Stimulated activated CD8-positive, alpha-beta memory T cell treated with anti-CD3 and anti-CD28 coated beads, Interleukin-4, amount 100 ng/mL, for 4 hours (primary cell): ENCODE measurements at regions not wholly inside any gene's neighbourhood (a gene's known extent, or its start where the extent isn't known, plus 50 kb on each side); places are given as distances from the start of the nearest gene placed in this dataset.
"Not testable (repeated sequence)": the region's sequence is repeated elsewhere in the genome, so short reads cannot be mapped to it uniquely, and the experiment has no call there.

Source experiments
- DNase-seq, 2 donors: peaks; one replicate each; pipeline ENCODE4 v3.0.0-alpha.2; 2020; ENCODE audit warnings: low read depth in 2 of 2, low spot score in 1 of 2

GRCh38 chr19:28463493-28464053, 749.4 kb downstream of the UQCRFS1 start:
- no peak for DNase-seq

- no peak for DNase-seq
These were observed 755.3 kb downstream of the UQCRFS1 start for GRCh38 chr19:28457620-28458019.

- DNase-seq, result no peak
These were observed 756.1 kb downstream of the UQCRFS1 start for GRCh38 chr19:28456708-28457320.

DNA sequence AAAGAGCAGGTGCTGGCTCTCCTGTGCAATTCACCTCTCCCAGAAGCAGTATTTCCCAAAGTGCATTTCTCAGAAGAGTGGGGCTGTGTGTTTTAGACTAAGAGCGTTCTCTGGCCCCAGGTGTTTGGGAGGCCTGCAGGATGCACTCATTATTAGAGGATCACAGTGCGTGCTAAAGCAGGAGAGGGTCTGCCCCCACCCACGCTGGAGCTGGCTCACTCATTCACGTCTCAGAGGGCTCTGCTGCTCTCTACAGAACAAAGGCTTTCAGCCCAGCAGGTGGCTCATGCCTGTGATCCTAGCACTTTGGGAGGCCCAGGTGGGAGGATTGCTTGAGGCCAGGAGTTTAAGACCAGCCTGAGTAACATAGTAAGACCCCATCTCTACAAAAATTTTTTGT, 756.7 kb downstream of the UQCRFS1 start:
- no peak for DNase-seq

- DNase-seq, result no peak
These were observed 758.9 kb downstream of the UQCRFS1 start for GRCh38 chr19:28454083-28454482.

- DNase-seq, result no peak
These were observed 759.5 kb downstream of the UQCRFS1 start for GRCh38 chr19:28453420-28453819.

- no peak for DNase-seq
These were observed 763.1 kb downstream of the UQCRFS1 start for GRCh38 chr19:28449803-28450202.

DNA sequence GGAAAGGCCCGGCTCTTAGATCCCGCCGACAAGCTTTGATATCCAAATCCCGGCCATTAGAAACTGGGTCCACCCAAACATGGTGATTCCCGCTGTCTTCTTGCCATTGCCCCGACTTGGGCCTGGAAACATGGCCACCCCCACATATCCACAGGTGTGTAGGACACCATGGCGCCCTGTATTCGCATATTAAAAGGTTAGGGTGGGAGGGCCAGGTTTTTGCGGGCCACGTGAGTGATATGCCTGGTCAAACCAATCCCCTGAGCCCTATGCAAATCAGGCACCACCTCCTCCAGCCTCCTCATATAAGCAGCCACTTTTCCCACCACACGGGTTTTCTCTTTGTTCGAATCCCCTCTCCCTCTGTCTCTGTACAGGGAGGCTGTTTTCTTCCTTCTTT, 766.4 kb downstream of the UQCRFS1 start:
- no peak for DNase-seq

- no peak for DNase-seq
These were observed 767.1 kb downstream of the UQCRFS1 start for GRCh38 chr19:28445826-28446225.

- DNase-seq, result no peak
These were observed 768.6 kb downstream of the UQCRFS1 start for GRCh38 chr19:28444362-28444761.

DNA sequence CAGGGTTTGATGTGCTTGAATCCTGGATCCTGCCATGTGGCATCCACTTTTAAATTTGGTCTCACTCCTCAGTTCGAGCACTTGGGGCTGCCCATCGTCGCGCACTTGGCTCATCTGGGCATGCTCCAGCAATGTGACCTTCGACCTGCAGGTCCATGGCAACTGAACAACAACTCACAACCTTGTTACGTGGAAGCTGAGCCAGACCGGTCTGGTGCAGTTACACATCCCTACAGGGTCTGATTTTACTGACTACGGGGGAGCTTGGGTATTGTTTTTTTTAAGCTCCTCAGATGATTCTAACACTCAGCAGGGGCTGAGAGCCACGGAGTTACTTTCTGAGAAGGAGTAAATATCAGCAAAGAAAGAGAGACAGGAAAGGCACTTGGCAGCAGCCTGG, 769.6 kb downstream of the UQCRFS1 start:
- DNase-seq, result no peak

- no peak for DNase-seq
These were observed 775.3 kb downstream of the UQCRFS1 start for GRCh38 chr19:28437390-28438346.

DNA sequence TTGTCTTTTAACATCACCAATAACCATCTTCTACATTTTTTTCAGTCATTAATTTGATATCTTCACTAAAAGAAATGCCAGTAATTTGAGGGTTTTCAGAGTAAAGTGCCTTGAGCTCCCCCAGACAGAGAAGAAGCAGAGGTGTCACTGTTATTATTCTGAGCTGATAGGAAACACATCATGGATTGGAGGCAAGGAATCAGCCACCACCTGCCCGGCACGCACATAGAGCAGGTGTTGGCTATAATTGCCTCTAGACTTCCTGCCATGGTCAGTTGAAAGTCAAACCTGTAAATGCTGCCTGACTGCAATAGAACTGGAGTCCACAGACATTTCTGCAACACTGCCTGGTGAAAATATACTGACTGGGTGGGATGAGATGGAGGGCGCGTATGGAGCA, 776.6 kb downstream of the UQCRFS1 start:
- DNase-seq, result no peak

GRCh38 chr19:28435551-28436271, 777.2 kb downstream of the UQCRFS1 start:
- no peak for DNase-seq

DNA sequence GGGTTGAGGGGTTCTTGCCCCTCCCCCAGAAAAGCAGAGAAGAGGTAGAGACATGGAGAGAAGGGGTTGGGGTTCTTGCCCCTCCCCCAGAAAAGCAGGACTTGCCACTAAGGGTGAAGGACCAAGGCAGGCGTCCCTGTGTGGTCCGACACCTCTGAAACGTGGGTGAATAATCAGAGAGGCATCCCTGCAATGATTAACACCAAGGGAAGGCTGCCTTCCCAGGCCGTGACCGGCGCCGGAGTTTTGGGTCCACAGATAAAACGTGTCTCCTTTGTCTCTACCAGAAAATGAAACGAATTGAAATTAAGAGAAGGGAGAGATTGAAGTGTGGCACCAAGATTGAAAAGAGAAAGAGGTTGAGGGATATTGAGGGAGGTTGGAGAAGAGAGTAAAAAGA, 778.2 kb downstream of the UQCRFS1 start:
- not testable (repeated sequence) for DNase-seq

DNA sequence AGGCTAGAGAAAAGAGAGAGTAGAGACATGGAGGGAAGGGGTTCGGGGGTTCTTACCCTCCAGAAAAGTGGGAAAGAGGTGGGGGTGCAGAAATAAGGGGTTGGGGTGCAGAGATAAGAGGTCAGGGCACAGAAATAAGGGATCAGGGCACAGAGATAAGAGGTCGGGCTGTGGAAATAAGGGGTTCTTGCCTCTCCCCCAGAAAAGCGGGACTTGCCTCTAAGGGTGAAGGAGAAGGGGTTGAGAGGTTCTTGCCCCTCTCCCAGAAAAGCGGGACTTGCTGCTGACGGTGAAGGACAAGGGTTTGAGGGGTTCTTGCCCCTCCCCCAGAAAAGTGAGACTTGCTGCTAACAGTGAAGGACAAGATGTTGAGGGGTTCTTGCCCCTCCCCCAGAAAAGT, 778.6 kb downstream of the UQCRFS1 start:
- DNase-seq, result not testable (repeated sequence)

- DNase-seq, result not testable (repeated sequence)
These were observed 779.8 kb downstream of the UQCRFS1 start for GRCh38 chr19:28433166-28433565.

GRCh38 chr19:28430214-28430613, 782.7 kb downstream of the UQCRFS1 start:
- no peak for DNase-seq

GRCh38 chr19:28429356-28429755, 783.6 kb downstream of the UQCRFS1 start:
- no peak for DNase-seq

- no peak for DNase-seq
These were observed 784.1 kb downstream of the UQCRFS1 start for GRCh38 chr19:28428663-28429348.
